Astrocyte (in vitro differentiated cells and primary cell): ENCODE measurements at regions not wholly inside any gene's neighbourhood (a gene's known extent, or its start where the extent isn't known, plus 50 kb on each side); places are given as distances from the start of the nearest gene placed in this dataset.
A peak's percentile ranks its signal among the peaks of the same experiment; 100 is the strongest.

Source experiments
- DNase-seq: peaks from one replicate; pipeline ENCODE4 v3.0.0-alpha.2; 2010; ENCODE audit warnings: low read depth
- FAIRE-seq: peaks from 2 replicates; lab custom pipeline; 2011; peaks lifted over from hg19 to GRCh38; lab: Jason Lieb, UNC
- H2AFZ ChIP-seq: 2 replicates; pipeline ENCODE4 v1.6.0; 2012; ENCODE audit warnings: low read depth, low read length, inconsistent platforms
- H3K27ac ChIP-seq: 2 replicates; pipeline ENCODE4 v1.5.1; 2011; ENCODE audit warnings: low read depth, low read length, inconsistent platforms
- H3K27me3 ChIP-seq: 2 replicates; pipeline ENCODE4 v1.6.0; 2011; ENCODE audit warnings: low read length, inconsistent platforms; ENCODE audit not compliant: insufficient read depth
- H3K36me3 ChIP-seq: 2 replicates; pipeline ENCODE4 v1.5.1; 2011; ENCODE audit warnings: low read length, inconsistent platforms; ENCODE audit not compliant: insufficient read depth
- H3K4me1 ChIP-seq: 2 replicates; pipeline ENCODE4 v1.5.1; 2011; ENCODE audit warnings: low read length, inconsistent platforms; ENCODE audit not compliant: insufficient read depth
- H3K4me2 ChIP-seq: 2 replicates; pipeline ENCODE4 v1.6.0; 2012; ENCODE audit warnings: low read length, inconsistent platforms
- H3K4me3 ChIP-seq: 2 replicates; pipeline ENCODE4 v1.5.1; 2011; ENCODE audit warnings: low read depth, mild to moderate bottlenecking, low read length, inconsistent platforms; ENCODE audit not compliant: insufficient read depth
- H3K79me2 ChIP-seq: 2 replicates; pipeline ENCODE4 v1.6.0; 2012; ENCODE audit warnings: mild to moderate bottlenecking, low read length, inconsistent platforms; ENCODE audit not compliant: insufficient read depth
- H3K9ac ChIP-seq: 2 replicates; pipeline ENCODE4 v1.6.0; 2012; ENCODE audit warnings: mild to moderate bottlenecking, low read length, inconsistent platforms
- H3K9me3 ChIP-seq: 2 replicates; pipeline ENCODE4 v1.5.1; 2012; ENCODE audit warnings: low read depth, mild to moderate bottlenecking, low read length, inconsistent platforms; ENCODE audit not compliant: insufficient read depth
- H4K20me1 ChIP-seq: 2 replicates; pipeline ENCODE4 v1.6.0; 2012; ENCODE audit warnings: low read length, inconsistent platforms; ENCODE audit not compliant: insufficient read depth
- H3K27ac Mint-ChIP-seq: one replicate; pipeline ENCODE4 v1.8.0; 2021; ENCODE audit warnings: mild to moderate bottlenecking, mixed read lengths; ENCODE audit not compliant: unreplicated experiment
- H3K27me3 Mint-ChIP-seq: one replicate; pipeline ENCODE4 v1.8.0; 2021; ENCODE audit warnings: low read depth, mixed read lengths; ENCODE audit not compliant: unreplicated experiment
- H3K36me3 Mint-ChIP-seq: one replicate; pipeline ENCODE4 v1.8.0; 2021; ENCODE audit warnings: low read depth, mixed read lengths; ENCODE audit not compliant: unreplicated experiment
- H3K4me1 Mint-ChIP-seq: one replicate; pipeline ENCODE4 v1.8.0; 2021; ENCODE audit warnings: low read depth, mixed read lengths; ENCODE audit not compliant: unreplicated experiment
- H3K4me3 Mint-ChIP-seq: one replicate; pipeline ENCODE4 v1.8.0; 2021; ENCODE audit warnings: mild to moderate bottlenecking, moderate library complexity, mixed read lengths; ENCODE audit not compliant: unreplicated experiment
- H3K9me3 Mint-ChIP-seq: one replicate; pipeline ENCODE4 v1.8.0; 2021; ENCODE audit warnings: mild to moderate bottlenecking, mixed read lengths; ENCODE audit not compliant: unreplicated experiment
- EZH2 ChIP-seq: IDR thresholded peaks from 2 replicates; pipeline ENCODE4 v1.6.1; 2012; ENCODE audit warnings: mild to moderate bottlenecking, low read length, inconsistent platforms; ENCODE audit not compliant: insufficient read depth
- TF ChIP-seq, protein P1 (sequence below): IDR thresholded peaks from 2 replicates; pipeline ENCODE4 v1.5.1; 2011; ENCODE audit warnings: low read depth, mild to moderate bottlenecking, inconsistent platforms, low read length, moderate library complexity; ENCODE audit not compliant: insufficient read depth

DNA sequence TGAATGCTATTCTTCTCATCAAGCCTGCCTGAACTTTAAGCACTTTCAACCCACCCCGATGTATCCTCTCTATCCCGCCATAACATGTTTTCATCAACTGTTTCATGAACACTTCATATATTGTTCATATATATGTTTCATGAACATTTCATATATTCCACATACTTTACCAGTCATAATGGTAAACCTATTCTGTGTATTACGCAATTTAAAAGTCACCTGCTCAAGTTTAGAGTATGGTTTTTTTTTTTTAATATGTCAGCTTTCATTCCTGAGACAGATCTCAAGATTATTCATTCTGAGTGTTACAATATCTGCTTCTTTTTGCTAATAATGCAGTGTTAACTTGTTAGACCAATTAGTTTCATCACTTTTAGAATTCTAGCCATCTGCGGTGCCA lies 140.7 kb downstream of the SIPA1L2 start:
- no peaks in the 10 kb centered on the region for H4K20me1 ChIP-seq
- DNase-seq (no peak), FAIRE-seq (no peak)
- H3K9me3 Mint-ChIP-seq, result no peaks in the 10 kb centered on the region
- H3K36me3 Mint-ChIP-seq, result peaks cover 15% of the 10 kb centered on the region
- H3K4me2 ChIP-seq, result no peak overlapping the region
- H3K9me3 ChIP-seq, result no peaks in the 10 kb centered on the region
- H3K36me3 ChIP-seq, result peaks cover 5% of the 10 kb centered on the region
- no peaks in the 10 kb centered on the region for H3K27me3 ChIP-seq
- no peak overlapping the region for H2AFZ ChIP-seq
- H3K9ac ChIP-seq, result no peak overlapping the region
- H3K27me3 Mint-ChIP-seq, result no peaks in the 10 kb centered on the region
- no peak overlapping the region for H3K4me3 Mint-ChIP-seq
- TF ChIP-seq, protein P1, sequence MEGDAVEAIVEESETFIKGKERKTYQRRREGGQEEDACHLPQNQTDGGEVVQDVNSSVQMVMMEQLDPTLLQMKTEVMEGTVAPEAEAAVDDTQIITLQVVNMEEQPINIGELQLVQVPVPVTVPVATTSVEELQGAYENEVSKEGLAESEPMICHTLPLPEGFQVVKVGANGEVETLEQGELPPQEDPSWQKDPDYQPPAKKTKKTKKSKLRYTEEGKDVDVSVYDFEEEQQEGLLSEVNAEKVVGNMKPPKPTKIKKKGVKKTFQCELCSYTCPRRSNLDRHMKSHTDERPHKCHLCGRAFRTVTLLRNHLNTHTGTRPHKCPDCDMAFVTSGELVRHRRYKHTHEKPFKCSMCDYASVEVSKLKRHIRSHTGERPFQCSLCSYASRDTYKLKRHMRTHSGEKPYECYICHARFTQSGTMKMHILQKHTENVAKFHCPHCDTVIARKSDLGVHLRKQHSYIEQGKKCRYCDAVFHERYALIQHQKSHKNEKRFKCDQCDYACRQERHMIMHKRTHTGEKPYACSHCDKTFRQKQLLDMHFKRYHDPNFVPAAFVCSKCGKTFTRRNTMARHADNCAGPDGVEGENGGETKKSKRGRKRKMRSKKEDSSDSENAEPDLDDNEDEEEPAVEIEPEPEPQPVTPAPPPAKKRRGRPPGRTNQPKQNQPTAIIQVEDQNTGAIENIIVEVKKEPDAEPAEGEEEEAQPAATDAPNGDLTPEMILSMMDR, result no peak
- no peak for TF ChIP-seq EZH2
- H3K4me3 ChIP-seq, result no peak overlapping the region
- H3K4me1 ChIP-seq, result peaks cover 4% of the 10 kb centered on the region
- no peaks in the 10 kb centered on the region for H3K79me2 ChIP-seq
- no peak overlapping the region for H3K27ac Mint-ChIP-seq
- no peak overlapping the region for H3K27ac ChIP-seq
- H3K4me1 Mint-ChIP-seq, result peaks cover 21% of the 10 kb centered on the region

DNA sequence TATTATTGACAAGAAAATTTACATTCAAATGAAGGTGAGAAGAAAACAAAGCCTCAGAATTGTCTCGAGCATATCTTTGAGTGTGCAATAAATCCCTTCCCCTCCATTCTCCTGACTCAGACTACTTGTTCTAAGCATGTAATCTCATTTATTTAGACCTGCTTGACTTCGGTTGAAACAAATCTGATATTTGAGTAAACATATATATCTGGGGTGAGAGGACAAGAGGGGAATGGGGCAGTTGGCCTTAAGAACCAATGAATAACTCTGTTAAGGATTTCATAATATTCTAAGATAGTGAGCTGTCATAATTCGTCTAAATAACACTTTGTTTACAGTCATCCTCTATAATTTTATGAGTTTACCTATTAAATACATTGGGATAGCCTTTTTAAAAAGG lies 142.7 kb downstream of the SIPA1L2 start:
- H3K36me3 ChIP-seq, result no peaks in the 10 kb centered on the region
- H4K20me1 ChIP-seq, result no peaks in the 10 kb centered on the region
- no peaks in the 10 kb centered on the region for H3K27me3 ChIP-seq
- H3K9me3 ChIP-seq, result no peaks in the 10 kb centered on the region
- H2AFZ ChIP-seq, result no peak overlapping the region
- Mint-ChIP-seq H3K4me3 (no peak overlapping the region), H3K27me3 (no peaks in the 10 kb centered on the region), H3K27ac (no peak overlapping the region), H3K9me3 (no peaks in the 10 kb centered on the region), H3K4me1 (peaks cover 21% of the 10 kb centered on the region), H3K36me3 (peaks cover 15% of the 10 kb centered on the region)
- no peaks in the 10 kb centered on the region for H3K79me2 ChIP-seq
- no peak overlapping the region for H3K9ac ChIP-seq
- FAIRE-seq (no peak), DNase-seq (no peak)
- no peak overlapping the region for H3K27ac ChIP-seq
- no peak overlapping the region for H3K4me2 ChIP-seq
- H3K4me1 ChIP-seq, result peaks cover 4% of the 10 kb centered on the region
- no peak overlapping the region for H3K4me3 ChIP-seq
- TF ChIP-seq, protein P1, result no peak
- no peak for TF ChIP-seq EZH2

DNA sequence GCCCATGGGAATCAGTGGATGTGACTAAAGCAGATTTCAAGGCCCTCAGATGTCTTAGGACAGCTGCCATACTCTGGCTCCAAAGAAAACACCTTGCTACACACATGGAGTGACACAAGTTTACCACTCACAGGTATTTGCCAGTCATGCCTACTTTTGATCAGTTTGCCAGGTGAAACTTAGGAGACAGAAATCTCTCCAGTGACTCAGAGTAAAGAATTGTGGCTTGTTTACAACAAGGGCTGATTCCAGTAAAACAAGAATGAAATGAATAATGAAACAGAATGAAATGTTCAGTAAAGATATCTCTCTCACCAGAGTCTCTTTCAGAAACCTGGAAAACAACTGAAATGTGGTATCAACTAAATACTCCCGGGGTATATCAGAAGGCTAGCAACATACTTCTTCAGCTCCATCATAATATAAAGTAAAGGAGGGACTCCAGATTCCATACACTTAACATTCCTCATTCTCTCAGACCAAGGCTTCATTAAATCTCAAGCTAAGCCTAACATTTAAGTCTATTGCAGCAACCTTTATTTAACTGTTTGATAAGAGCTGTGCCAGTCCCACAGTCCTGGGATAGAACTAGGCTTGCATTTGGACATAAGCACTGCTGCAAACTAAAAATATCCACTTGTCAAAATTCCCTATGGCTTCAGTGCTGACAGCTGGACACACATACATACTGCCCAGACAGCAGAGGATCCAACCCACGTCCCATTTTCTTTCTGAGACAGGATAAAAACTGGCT lies 143.3 kb downstream of the SIPA1L2 start:
- Histone ChIP-seq H4K20me1 (no peaks in the 10 kb centered on the region), H3K4me1 (peaks cover 4% of the 10 kb centered on the region), H3K9ac (no peak overlapping the region), H3K4me2 (no peak overlapping the region), H3K27me3 (no peaks in the 10 kb centered on the region), H3K79me2 (no peaks in the 10 kb centered on the region), H2AFZ (no peak overlapping the region), H3K27ac (no peak overlapping the region), H3K4me3 (no peak overlapping the region), H3K36me3 (no peaks in the 10 kb centered on the region), H3K9me3 (no peaks in the 10 kb centered on the region)
- Mint-ChIP-seq H3K4me3 (no peak overlapping the region), H3K4me1 (peaks cover 21% of the 10 kb centered on the region), H3K36me3 (peaks cover 15% of the 10 kb centered on the region), H3K27ac (no peak overlapping the region), H3K9me3 (no peaks in the 10 kb centered on the region), H3K27me3 (no peaks in the 10 kb centered on the region)
- DNase-seq (peak; percentile 43), FAIRE-seq (no peak)
- TF ChIP-seq, protein P1, result no peak
- no peak for TF ChIP-seq EZH2
